ENCODE measurements at regions not wholly inside any gene's neighbourhood (a gene's known extent, or its start where the extent isn't known, plus 50 kb on each side); places are given as distances from the start of the nearest gene placed in this dataset.
A peak's percentile ranks its signal among the peaks of the same experiment; 100 is the strongest.

- intact Hi-C loops (cut with DNase I), result no loop called here
- no peaks in the 10 kb centered on the region for H3K36me3 ChIP-seq
- WGBS, 2 donors, result 76 to 96% methylated on average over 3 of the region's 3 CpGs
Measured at GRCh38 chr15:47186075-47186474, 531.2 kb upstream of the SEMA6D start.

GRCh38 chr15:47188758-47189507 is 528.4 kb upstream of the SEMA6D start:
- WGBS, 2 donors, result 73 to 79% methylated on average over 1 of the region's 1 CpG
- Histone ChIP-seq H3K9me3 (no peaks in the 10 kb centered on the region), H3K4me3 (replicated peaks in 1 of 3) (no peak overlapping the region), H3K27ac (no peak overlapping the region), H3K36me3 (no peaks in the 10 kb centered on the region), H3K27me3 (no peaks in the 10 kb centered on the region), H3K4me1 (peaks cover 6 to 10% of the 10 kb centered on the region in 2 donors)
- DNase-seq, result no peak
- TF ChIP-seq CTCF (IDR thresholded peaks at IDR 0.05) (no peak), POLR2A (IDR thresholded peaks at IDR 0.05) (no peak)
- intact Hi-C loops (cut with DNase I), result no loop called here

More at GRCh38 chr15:47186075-47186474, 531.2 kb upstream of the SEMA6D start:
- Histone ChIP-seq H3K4me3 (replicated peaks in 1 of 3) (no peak overlapping the region), H3K27me3 (no peaks in the 10 kb centered on the region), H3K27ac (no peak overlapping the region), H3K4me1 (peaks cover 8 to 12% of the 10 kb centered on the region in 2 donors), H3K9me3 (no peaks in the 10 kb centered on the region)
- TF ChIP-seq POLR2A (IDR thresholded peaks at IDR 0.05), result no peak
- no peak for TF ChIP-seq CTCF (IDR thresholded peaks at IDR 0.05)
- DNase-seq, result no peak

GRCh38 chr15:47194718-47195117 is 522.6 kb upstream of the SEMA6D start:
- Histone ChIP-seq H3K27ac (no peak overlapping the region), H3K4me1 (peaks cover 10 to 16% of the 10 kb centered on the region in 2 donors), H3K9me3 (no peaks in the 10 kb centered on the region), H3K36me3 (no peaks in the 10 kb centered on the region), H3K4me3 (replicated peaks in 1 of 3) (no peak overlapping the region), H3K27me3 (no peaks in the 10 kb centered on the region)
- intact Hi-C loops (cut with DNase I), result loop anchor here (2.0 to 10.0 kb wide), 3 partner anchors 520 to 1050 kb away; partner anchors contain the start of gene SEMA6D
- TF ChIP-seq POLR2A (IDR thresholded peaks at IDR 0.05), result no peak
- peak in 4 of 6 experiments; percentile 25 to 54 (median 32) for TF ChIP-seq CTCF (IDR thresholded peaks at IDR 0.05)
- no peak for DNase-seq
- 45 to 46% methylated on average over 2 of the region's 2 CpGs for WGBS, 2 donors

GRCh38 chr15:47196048-47196447 is 521.3 kb upstream of the SEMA6D start:
- H3K27me3 ChIP-seq, result no peaks in the 10 kb centered on the region
- H3K9me3 ChIP-seq, result no peaks in the 10 kb centered on the region
- H3K4me3 ChIP-seq (replicated peaks in 1 of 3), result no peak overlapping the region
- 0 to 2% methylated on average over 4 of the region's 4 CpGs for WGBS, 2 donors
- TF ChIP-seq CTCF (IDR thresholded peaks at IDR 0.05), result peak; percentile 54 to 91 (median 82)
- TF ChIP-seq POLR2A (IDR thresholded peaks at IDR 0.05), result no peak
- intact Hi-C loops (cut with DNase I), result loop anchor here (10.0 kb wide), 2 partner anchors 519 to 1049 kb away; partner anchors contain the start of gene SEMA6D
- H3K4me1 ChIP-seq, result peaks cover 10 to 23% of the 10 kb centered on the region in 2 donors
- H3K36me3 ChIP-seq, result no peaks in the 10 kb centered on the region
- H3K27ac ChIP-seq, result no peak overlapping the region
- peak; percentile 82 to 88 for DNase-seq

GRCh38 chr15:47203993-47204392 is 513.3 kb upstream of the SEMA6D start:
- WGBS, 2 donors, result 41 to 53% methylated on average over 1 of the region's 1 CpG
- TF ChIP-seq POLR2A (IDR thresholded peaks at IDR 0.05), result no peak
- H3K9me3 ChIP-seq, result no peaks in the 10 kb centered on the region
- no peaks in the 10 kb centered on the region for H3K27me3 ChIP-seq
- intact Hi-C loops (cut with DNase I), result no loop called here
- H3K36me3 ChIP-seq, result no peaks in the 10 kb centered on the region
- peak overlapping the region in 1 of 3 donors; percentile 11 for H3K27ac ChIP-seq
- peaks cover 31 to 32% of the 10 kb centered on the region in 2 donors for H3K4me1 ChIP-seq
- no peak overlapping the region for H3K4me3 ChIP-seq (replicated peaks in 1 of 3)
- no peak for DNase-seq

All from thyroid gland (tissue), 4 donors.